ENCODE measurements at regions not wholly inside any gene's neighbourhood (a gene's known extent, or its start where the extent isn't known, plus 50 kb on each side); places are given as distances from the start of the nearest gene placed in this dataset.

DNA sequence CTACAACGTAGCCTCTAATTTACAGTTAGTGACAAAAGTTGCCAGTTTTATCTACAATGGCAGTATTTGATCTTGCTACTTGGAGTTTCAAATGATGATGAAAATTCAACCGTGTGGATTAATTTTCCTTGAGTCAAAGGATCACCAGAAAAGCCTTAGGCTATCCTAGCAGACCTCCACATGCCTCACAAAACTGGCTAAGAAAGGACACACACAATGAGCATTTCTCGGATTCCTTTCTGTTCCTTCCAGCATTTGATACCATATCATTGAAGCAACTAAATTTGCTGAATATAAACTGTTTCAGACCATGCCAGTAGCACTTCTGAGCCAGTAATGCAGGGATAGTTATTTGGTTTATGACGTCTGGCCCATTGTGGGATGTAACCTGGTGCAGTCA lies 587.4 kb upstream of the MDFIC2 start:
- intact Hi-C loops (cut with DNase I; ENCODE audit: low total_unique reads): no loop called here
- no peaks in the 10 kb centered on the region for H3K36me3 ChIP-seq
- no peak overlapping the region for H3K4me3 ChIP-seq
- no peak for TF ChIP-seq POLR2AphosphoS5 (IDR thresholded peaks at IDR 0.05)
- WGBS, 5 donors: 81 to 87% (median 83%) methylated on average over 4 of the region's 4 CpGs
- peaks cover 0 to 6% (median 0%) of the 10 kb centered on the region in 4 donors for H3K9me3 ChIP-seq
- H3K27ac ChIP-seq: no peak overlapping the region
- no peaks in the 10 kb centered on the region for H3K27me3 ChIP-seq
- H3K4me1 ChIP-seq: no peaks in the 10 kb centered on the region
- no peak for DNase-seq

- DNase-seq: no peak
- no peaks in the 10 kb centered on the region for H3K9me3 ChIP-seq
- intact Hi-C loops (cut with DNase I; ENCODE audit: low total_unique reads): no loop called here
- 55 to 82% (median 69%) methylated on average over 3 of the region's 3 CpGs for WGBS, 5 donors
- TF ChIP-seq CTCF (IDR thresholded peaks at IDR 0.05): no peak
- TF ChIP-seq EP300 (IDR thresholded peaks at IDR 0.05): no peak
- TF ChIP-seq POLR2A (IDR thresholded peaks at IDR 0.05): no peak
- TF ChIP-seq POLR2AphosphoS5 (IDR thresholded peaks at IDR 0.05): no peak
- no peaks in the 10 kb centered on the region for H3K27me3 ChIP-seq
- no peak overlapping the region for H3K27ac ChIP-seq
- peaks cover 0 to 6% (median 0%) of the 10 kb centered on the region in 4 donors for H3K4me1 ChIP-seq
- H3K4me3 ChIP-seq: no peak overlapping the region
- no peaks in the 10 kb centered on the region for H3K36me3 ChIP-seq
Observed at GRCh38 chr3:70890020-70890394, 577.6 kb upstream of the MDFIC2 start.

DNA sequence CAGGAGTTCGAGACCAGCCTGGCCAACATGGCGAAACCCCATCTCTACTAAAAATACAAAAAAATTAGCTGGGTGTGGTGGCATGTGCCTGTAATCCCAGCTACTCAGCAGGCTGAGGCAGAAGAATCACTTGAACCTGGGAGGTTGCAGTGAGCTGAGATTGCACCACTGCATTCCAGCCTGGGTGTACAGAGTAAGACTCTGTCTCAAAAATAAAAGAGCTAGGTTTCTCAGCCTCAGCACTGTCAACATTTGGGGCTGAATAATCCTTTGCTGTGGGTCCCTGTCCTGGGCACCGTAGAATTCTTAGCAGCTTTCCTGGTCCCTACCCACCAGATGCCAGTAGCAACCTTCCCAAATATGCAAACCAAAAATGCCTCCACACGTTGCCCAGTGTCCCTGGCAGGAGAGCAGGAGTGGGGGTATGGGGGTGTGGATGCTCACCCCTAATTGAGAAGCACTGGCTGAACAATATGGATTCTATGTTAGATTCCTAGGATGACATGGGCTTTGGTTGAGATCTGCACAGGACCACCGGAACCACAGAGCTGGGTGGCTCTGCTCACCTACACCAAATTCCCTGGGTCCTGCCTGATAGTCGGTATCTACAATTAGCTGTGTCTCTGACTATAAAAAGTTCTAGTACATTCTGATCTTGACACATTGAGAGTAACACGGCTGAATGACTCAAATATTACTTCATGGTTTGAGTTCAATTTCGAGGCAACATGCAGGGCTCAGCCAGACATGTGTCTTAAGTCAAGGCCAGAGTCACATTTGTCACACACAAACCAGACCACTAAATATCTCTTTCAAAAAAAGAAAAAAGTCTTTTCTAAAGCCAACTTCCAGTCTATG lies 577.0 kb upstream of the MDFIC2 start:
- H3K27ac ChIP-seq: no peak overlapping the region
- 63 to 81% (median 75%) methylated on average over 8 of the region's 8 CpGs for WGBS, 5 donors

DNA sequence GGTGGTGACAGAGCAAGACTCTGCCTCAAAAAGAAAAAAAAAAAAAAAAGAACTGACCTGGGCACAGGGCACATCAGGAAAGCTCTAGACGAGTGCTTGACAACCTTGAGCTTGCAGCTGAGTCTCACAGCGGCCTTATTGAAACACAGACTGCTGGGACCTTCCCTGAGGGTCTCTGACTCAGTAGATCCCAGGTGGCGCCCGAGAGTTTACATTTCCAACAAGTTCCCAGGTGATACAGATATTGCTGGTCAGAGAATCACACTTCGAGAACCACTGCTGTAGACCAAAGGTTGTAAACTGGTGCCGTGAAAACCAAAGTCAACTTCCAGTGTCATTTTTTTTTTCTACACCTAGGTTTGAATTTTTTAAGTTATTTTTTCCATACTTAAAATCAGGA lies 573.2 kb upstream of the MDFIC2 start:
- H3K4me3 ChIP-seq: no peak overlapping the region
- no peaks in the 10 kb centered on the region for H3K9me3 ChIP-seq
- H3K27ac ChIP-seq: no peak overlapping the region
- H3K27me3 ChIP-seq: no peaks in the 10 kb centered on the region
- TF ChIP-seq POLR2AphosphoS5 (IDR thresholded peaks at IDR 0.05) (no peak), EP300 (IDR thresholded peaks at IDR 0.05) (no peak), POLR2A (IDR thresholded peaks at IDR 0.05) (no peak), CTCF (IDR thresholded peaks at IDR 0.05) (no peak)
- H3K36me3 ChIP-seq: no peaks in the 10 kb centered on the region
- peaks cover 0 to 6% (median 0%) of the 10 kb centered on the region in 4 donors for H3K4me1 ChIP-seq
- intact Hi-C loops (cut with DNase I; ENCODE audit: low total_unique reads): no loop called here
- DNase-seq: no peak
- 85 to 97% (median 89%) methylated on average over 6 of the region's 6 CpGs for WGBS, 5 donors

More for the DNA sequence above, 577.0 kb upstream of the MDFIC2 start:
- H3K4me3 ChIP-seq: no peak overlapping the region
- DNase-seq: peak in 1 of 2 donors; percentile 23
- H3K9me3 ChIP-seq: no peaks in the 10 kb centered on the region
- H3K36me3 ChIP-seq: no peaks in the 10 kb centered on the region
- no peak for TF ChIP-seq POLR2AphosphoS5 (IDR thresholded peaks at IDR 0.05)
- TF ChIP-seq CTCF (IDR thresholded peaks at IDR 0.05): no peak
- no peak for TF ChIP-seq EP300 (IDR thresholded peaks at IDR 0.05)
- H3K27me3 ChIP-seq: no peaks in the 10 kb centered on the region
- peaks cover 0 to 6% (median 0%) of the 10 kb centered on the region in 4 donors for H3K4me1 ChIP-seq
- intact Hi-C loops (cut with DNase I; ENCODE audit: low total_unique reads): no loop called here

DNA sequence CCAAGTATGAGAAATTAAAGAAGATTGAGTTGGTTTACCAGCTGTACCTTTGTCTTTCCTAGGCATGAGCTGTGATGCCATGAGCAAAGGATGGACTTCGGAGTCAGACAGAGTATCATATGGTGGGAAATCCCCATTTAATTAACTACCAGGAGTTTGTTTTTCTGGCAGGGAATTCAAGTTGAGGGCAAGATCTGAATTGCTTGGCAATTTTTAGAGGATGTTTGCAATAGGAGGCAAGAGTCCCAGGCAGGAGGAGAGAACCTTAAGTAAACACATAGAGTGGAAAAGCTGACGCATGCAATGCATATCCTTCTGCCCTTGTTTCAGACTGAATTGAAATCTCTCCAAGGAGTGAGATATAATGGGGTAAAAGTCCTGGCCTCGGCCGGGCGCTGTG lies 569.7 kb upstream of the MDFIC2 start:
- TF ChIP-seq POLR2AphosphoS5 (IDR thresholded peaks at IDR 0.05): no peak
- no peak for TF ChIP-seq POLR2A (IDR thresholded peaks at IDR 0.05)
- no peak for TF ChIP-seq EP300 (IDR thresholded peaks at IDR 0.05)
- no peak for TF ChIP-seq CTCF (IDR thresholded peaks at IDR 0.05)
- WGBS, 5 donors: 47 to 72% (median 51%) methylated on average over 5 of the region's 5 CpGs

More for the DNA sequence above, 569.7 kb upstream of the MDFIC2 start:
- H3K4me3 ChIP-seq: no peak overlapping the region
- no peaks in the 10 kb centered on the region for H3K27me3 ChIP-seq
- H3K27ac ChIP-seq: no peak overlapping the region
- peak in 1 of 2 donors; percentile 10 for DNase-seq
- peaks cover 0 to 11% (median 0%) of the 10 kb centered on the region in 4 donors for H3K9me3 ChIP-seq
- no peaks in the 10 kb centered on the region for H3K4me1 ChIP-seq
- no peaks in the 10 kb centered on the region for H3K36me3 ChIP-seq
- intact Hi-C loops (cut with DNase I; ENCODE audit: low total_unique reads): no loop called here

All from stomach (tissue), 8 donors.